Spleen (tissue), 11 donors: ENCODE measurements at regions not wholly inside any gene's neighbourhood (a gene's known extent, or its start where the extent isn't known, plus 50 kb on each side); places are given as distances from the start of the nearest gene placed in this dataset.

Experiments
- DNase-seq: peaks from one replicate; pipeline ENCODE4 v3.0.0-alpha.2; 2020
- H3K27ac ChIP-seq, 8 donors: fragments of 200-600 bp; sonication (generic) in 7 of 8; 1 replicate in 4 of 8; 2 replicates in 4 of 8; pipeline versions ENCODE4 v1.5.0 to v1.8.0; 2016 to 2021; ENCODE audit warnings: inconsistent platforms in 4 of 8, mild to moderate bottlenecking in 4 of 8, moderate library complexity in 1 of 8
- H3K27me3 ChIP-seq, 7 donors: fragments of 200-600 bp; sonication (generic) in 6 of 7; replicated peaks in 1 of 7; 1 replicate in 4 of 7; 2 replicates in 3 of 7; pipeline versions ENCODE4 v1.5.0 to v1.8.0; 2016 to 2021; ENCODE audit warnings: inconsistent platforms in 3 of 7, mild to moderate bottlenecking in 1 of 7
- H3K36me3 ChIP-seq, 6 donors: fragments of 200-600 bp; sonication (generic) in 5 of 6; 1 replicate in 4 of 6; 2 replicates in 2 of 6; pipeline versions ENCODE4 v1.5.0 to v1.8.0; 2016 to 2021; ENCODE audit warnings: inconsistent platforms in 2 of 6
- H3K4me1 ChIP-seq, 6 donors: fragments of 200-600 bp; sonication (generic) in 5 of 6; 1 replicate in 3 of 6; 2 replicates in 3 of 6; pipeline versions ENCODE4 v1.5.0 to v1.8.0; 2016 to 2021; ENCODE audit warnings: inconsistent platforms in 3 of 6
- H3K4me3 ChIP-seq, 8 donors: fragments of 200-600 bp; sonication (generic) in 7 of 8; 1 replicate in 4 of 8; 2 replicates in 4 of 8; pipeline versions ENCODE4 v1.5.0 to v1.8.0; 2016 to 2021; ENCODE audit warnings: inconsistent platforms in 4 of 8, mild to moderate bottlenecking in 4 of 8, moderate library complexity in 2 of 8
- H3K9me3 ChIP-seq, 8 donors: fragments of 200-600 bp; sonication (generic) in 7 of 8; 1 replicate in 4 of 8; 2 replicates in 4 of 8; pipeline versions ENCODE4 v1.5.0 to v1.8.0; 2016 to 2021; ENCODE audit warnings: inconsistent platforms in 4 of 8
- CTCF ChIP-seq, 11 experiments: fragments of 200-600 bp in 7 of 11; fragments of 450-650 bp in 4 of 11; sonication (generic) in 4 of 11; IDR thresholded peaks in 8 of 11; conservative IDR thresholded peaks in 3 of 11; 1 replicate in 7 of 11; 2 replicates in 4 of 11; pipeline versions ENCODE4 v1.4.0 to v1.8.0; 2016 to 2021; ENCODE audit warnings: antibody characterized with exemption in 11 of 11, inconsistent platforms in 4 of 11, mild to moderate bottlenecking in 1 of 11
- POLR2A ChIP-seq, 3 donors: fragments of 450-650 bp; IDR thresholded peaks; one replicate each; pipeline ENCODE4 v1.5.1; 2017; ENCODE audit warnings: antibody characterized with exemption in 3 of 3, mild to moderate bottlenecking in 1 of 3
- POLR2AphosphoS5 ChIP-seq, 3 donors: sonication (generic); formaldehyde crosslinking; IDR thresholded peaks; one replicate each; pipeline ENCODE4 v1.5.1; 2017; ENCODE audit warnings: antibody characterized with exemption in 3 of 3
- WGBS, 5 donors: extraction: QIAGEN DNeasy Blood & Tissue Kit in 3 of 5; methylation state at CpG; one replicate each; pipeline versions ENCODE4 v1.1.5 to v1.1.7; 2013 to 2018; 5-methylcytosine and 5-hydroxymethylcytosine counted together
- intact Hi-C: fragments of 100-400 bp; cut with DNase I; formaldehyde crosslinking; loops from one replicate; pipeline ENCODE4 v1.15.0; 2023; ENCODE audit warnings: low total_unique reads
- donor health status: healthy with polysubstance abuse.
- donor health status: DM: no; HTN: no; CAD: no; lungs with moderate emphysema.
- donor health status: DM: no; HTN: no; CAD: no.
- donor health status: Bipolar disorder and iron deficiency.
- donor health status: healthy.
- donor health status: DM: no; HTN: no; CAD: no.
- donor health status: DM: yes; HTN: yes; CAD: no.

GRCh38 chr3:70565861-70566260 is 253.4 kb upstream of the MDFIC2 start:
- H3K4me1 ChIP-seq, result no peaks in the 10 kb centered on the region
- intact Hi-C loops, result no loop called here
- H3K4me3 ChIP-seq, result no peak overlapping the region
- H3K27me3 ChIP-seq, result peaks cover 0 to 8% (median 0%) of the 10 kb centered on the region in 7 donors
- peaks cover 0 to 18% (median 5%) of the 10 kb centered on the region in 8 donors for H3K9me3 ChIP-seq
- WGBS, 5 donors, result 84 to 92% (median 88%) methylated on average over 3 of the region's 3 CpGs
- no peak for DNase-seq
- H3K27ac ChIP-seq, result no peak overlapping the region
- no peak for TF ChIP-seq CTCF (IDR thresholded peaks at IDR 0.05 in 8 of 11, conservative IDR thresholded peaks at IDR 0.05 in 3 of 11)
- TF ChIP-seq POLR2AphosphoS5 (IDR thresholded peaks at IDR 0.05), result no peak
- TF ChIP-seq POLR2A (IDR thresholded peaks at IDR 0.05), result no peak
- H3K36me3 ChIP-seq, result no peaks in the 10 kb centered on the region

- intact Hi-C loops, result no loop called here
- WGBS, 5 donors, result 57 to 71% (median 60%) methylated on average over 2 to 3 of the region's 3 CpGs
- Histone ChIP-seq H3K4me3 (no peak overlapping the region), H3K4me1 (no peaks in the 10 kb centered on the region), H3K9me3 (peaks cover 0 to 18% (median 5%) of the 10 kb centered on the region in 8 donors), H3K27me3 (peaks cover 0 to 8% (median 0%) of the 10 kb centered on the region in 7 donors), H3K36me3 (no peaks in the 10 kb centered on the region), H3K27ac (no peak overlapping the region)
- TF ChIP-seq CTCF (IDR thresholded peaks at IDR 0.05 in 8 of 11, conservative IDR thresholded peaks at IDR 0.05 in 3 of 11), result no peak
- no peak for TF ChIP-seq POLR2AphosphoS5 (IDR thresholded peaks at IDR 0.05)
- no peak for TF ChIP-seq POLR2A (IDR thresholded peaks at IDR 0.05)
- DNase-seq, result no peak
Measured at GRCh38 chr3:70564552-70564951, 252.1 kb upstream of the MDFIC2 start.

GRCh38 chr3:70561796-70562195 is 249.4 kb upstream of the MDFIC2 start:
- DNase-seq, result no peak
- Histone ChIP-seq H3K36me3 (no peaks in the 10 kb centered on the region), H3K9me3 (peaks cover 0 to 18% (median 5%) of the 10 kb centered on the region in 8 donors), H3K27me3 (peaks cover 0 to 8% (median 0%) of the 10 kb centered on the region in 7 donors), H3K27ac (no peak overlapping the region), H3K4me3 (no peak overlapping the region), H3K4me1 (no peaks in the 10 kb centered on the region)
- 86 to 96% (median 91%) methylated on average over 3 of the region's 3 CpGs for WGBS, 5 donors
- TF ChIP-seq POLR2A (IDR thresholded peaks at IDR 0.05), result no peak
- TF ChIP-seq CTCF (IDR thresholded peaks at IDR 0.05 in 8 of 11, conservative IDR thresholded peaks at IDR 0.05 in 3 of 11), result no peak
- TF ChIP-seq POLR2AphosphoS5 (IDR thresholded peaks at IDR 0.05), result no peak
- intact Hi-C loops, result no loop called here

- Histone ChIP-seq H3K27ac (no peak overlapping the region), H3K4me3 (no peak overlapping the region), H3K4me1 (no peaks in the 10 kb centered on the region), H3K36me3 (no peaks in the 10 kb centered on the region), H3K27me3 (no peaks in the 10 kb centered on the region), H3K9me3 (peaks cover 0 to 10% (median 4%) of the 10 kb centered on the region in 8 donors)
- TF ChIP-seq CTCF (IDR thresholded peaks at IDR 0.05 in 8 of 11, conservative IDR thresholded peaks at IDR 0.05 in 3 of 11) (no peak), POLR2AphosphoS5 (IDR thresholded peaks at IDR 0.05) (no peak), POLR2A (IDR thresholded peaks at IDR 0.05) (no peak)
- DNase-seq, result no peak
- intact Hi-C loops, result no loop called here
- 26 to 44% (median 36%) methylated on average over 2 of the region's 2 CpGs for WGBS, 5 donors
Measured at GRCh38 chr3:70558956-70559355, 246.5 kb upstream of the MDFIC2 start.
